ENCODE measurements at regions not wholly inside any gene's neighbourhood (a gene's known extent, or its start where the extent isn't known, plus 50 kb on each side); places are given as distances from the start of the nearest gene placed in this dataset.

DNA sequence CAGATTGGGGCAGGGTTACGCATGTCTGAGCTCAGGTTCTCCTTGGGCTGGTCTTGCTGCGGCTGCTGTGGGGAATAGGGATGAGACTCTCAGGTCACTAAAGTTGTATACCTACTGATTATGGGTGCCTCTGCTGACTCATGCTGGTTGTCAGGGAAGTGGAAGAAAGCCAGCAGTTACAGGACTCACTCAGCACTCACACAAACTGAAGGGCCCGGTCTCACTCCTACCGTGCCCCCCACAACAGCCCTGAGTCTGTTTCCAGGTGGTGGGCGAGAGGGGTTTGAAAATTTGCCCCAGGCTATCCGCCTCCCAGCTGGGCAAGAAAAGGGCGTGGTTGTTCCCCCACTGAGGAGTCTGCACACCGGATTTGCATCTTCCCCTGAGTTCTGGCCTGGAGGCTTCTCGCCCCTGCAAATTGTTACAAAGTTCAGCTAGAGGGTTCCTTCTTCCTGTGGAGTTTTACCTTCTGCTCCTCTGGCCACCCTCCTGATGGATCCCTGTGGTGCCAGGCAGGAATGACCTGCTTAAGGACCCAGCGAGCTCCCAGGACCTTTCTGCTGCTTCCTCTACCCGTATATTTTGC lies 659.2 kb downstream of the HDGFL1 start:
- no peak overlapping the region for H3K27ac ChIP-seq (ENCODE audit: low read length)
- intact Hi-C loops (cut with DNase I), result no loop called here
- ATAC-seq, result no peak
- H3K4me3 ChIP-seq (ENCODE audit: low read length), result no peak overlapping the region
- no peaks in the 10 kb centered on the region for H3K9me3 ChIP-seq (ENCODE audit: control insufficient read depth, low read length)
- H3K4me1 ChIP-seq (ENCODE audit: control insufficient read depth, insufficient read depth, low read length), result no peaks in the 10 kb centered on the region
- 90% methylated on average over 11 of the region's 11 CpGs for WGBS
- H3K27me3 ChIP-seq (ENCODE audit: control insufficient read depth, insufficient read depth), result no peaks in the 10 kb centered on the region
- no peak for DNase-seq

DNA sequence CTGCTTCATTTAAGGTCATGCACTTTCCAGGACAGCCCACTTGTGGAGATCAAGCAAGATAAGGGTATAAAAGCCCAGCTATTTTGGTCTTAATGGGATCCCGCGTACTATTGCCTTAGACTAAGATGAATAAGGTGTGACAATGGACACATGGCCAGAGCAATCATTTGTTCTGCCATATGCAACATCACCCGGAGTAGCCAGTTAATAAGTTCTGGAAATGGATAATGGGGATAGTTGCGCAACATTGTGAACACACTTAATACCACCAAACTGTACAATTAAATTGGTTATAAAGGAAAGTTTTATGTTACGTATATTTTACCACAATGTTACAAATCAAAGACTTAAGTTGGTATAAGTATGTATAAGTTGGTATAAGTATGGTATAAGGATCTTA lies 674.5 kb downstream of the HDGFL1 start:
- intact Hi-C loops (cut with DNase I), result no loop called here
- Histone ChIP-seq H3K27ac (ENCODE audit: low read length) (no peak overlapping the region), H3K4me3 (ENCODE audit: low read length) (no peak overlapping the region), H3K9me3 (ENCODE audit: control insufficient read depth, low read length) (no peaks in the 10 kb centered on the region), H3K27me3 (ENCODE audit: control insufficient read depth, insufficient read depth) (no peaks in the 10 kb centered on the region), H3K4me1 (ENCODE audit: control insufficient read depth, insufficient read depth, low read length) (no peaks in the 10 kb centered on the region)
- 69% methylated on average over 5 of the region's 5 CpGs for WGBS
- DNase-seq (no peak), ATAC-seq (no peak)

DNA sequence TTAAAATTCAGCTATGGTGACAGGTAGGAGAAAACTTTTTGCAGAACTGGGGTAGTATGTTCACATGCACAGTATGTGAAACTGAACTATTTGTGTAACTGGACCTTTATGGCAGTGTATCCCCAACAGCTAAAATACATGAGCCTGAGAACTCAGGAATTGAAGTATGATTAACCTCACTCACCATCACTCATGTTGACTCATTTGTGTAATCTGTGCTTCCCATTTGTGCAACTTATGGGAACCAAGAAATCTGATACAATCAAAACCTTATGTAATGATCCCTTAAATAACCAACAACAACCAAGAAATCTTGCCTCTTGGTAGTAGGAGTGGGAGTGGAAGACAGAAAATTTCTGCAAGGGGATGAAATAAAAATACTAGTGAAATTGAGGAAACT lies 674.9 kb downstream of the HDGFL1 start:
- Histone ChIP-seq H3K9me3 (ENCODE audit: control insufficient read depth, low read length) (no peaks in the 10 kb centered on the region), H3K27ac (ENCODE audit: low read length) (no peak overlapping the region), H3K27me3 (ENCODE audit: control insufficient read depth, insufficient read depth) (no peaks in the 10 kb centered on the region), H3K4me3 (ENCODE audit: low read length) (no peak overlapping the region), H3K4me1 (ENCODE audit: control insufficient read depth, insufficient read depth, low read length) (no peaks in the 10 kb centered on the region)
- ATAC-seq (no peak), DNase-seq (no peak)
- intact Hi-C loops (cut with DNase I), result no loop called here

DNA sequence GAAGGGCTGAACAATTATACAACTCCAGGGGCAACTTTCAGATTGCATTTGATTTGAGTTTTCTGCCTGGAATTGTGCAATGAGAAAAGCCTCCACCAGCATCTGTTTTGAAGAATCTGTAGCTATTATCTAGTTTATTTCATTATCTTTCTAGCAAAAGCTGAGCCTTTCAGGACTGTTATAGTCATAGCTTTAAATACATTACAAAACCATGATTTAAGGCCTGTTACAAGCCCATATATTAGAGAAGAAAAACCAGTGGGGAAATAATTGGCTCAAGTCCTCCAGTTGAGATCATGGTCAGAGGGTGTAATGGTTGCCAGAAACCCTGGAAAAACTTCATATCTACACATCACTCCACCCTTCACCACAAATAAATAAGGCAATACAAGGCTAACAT lies 676.2 kb downstream of the HDGFL1 start:
- Histone ChIP-seq H3K4me1 (ENCODE audit: control insufficient read depth, insufficient read depth, low read length) (no peaks in the 10 kb centered on the region), H3K27me3 (ENCODE audit: control insufficient read depth, insufficient read depth) (no peaks in the 10 kb centered on the region), H3K4me3 (ENCODE audit: low read length) (no peak overlapping the region), H3K9me3 (ENCODE audit: control insufficient read depth, low read length) (no peaks in the 10 kb centered on the region), H3K27ac (ENCODE audit: low read length) (no peak overlapping the region)
- DNase-seq, result no peak
- no peak for ATAC-seq
- intact Hi-C loops (cut with DNase I), result no loop called here

DNA sequence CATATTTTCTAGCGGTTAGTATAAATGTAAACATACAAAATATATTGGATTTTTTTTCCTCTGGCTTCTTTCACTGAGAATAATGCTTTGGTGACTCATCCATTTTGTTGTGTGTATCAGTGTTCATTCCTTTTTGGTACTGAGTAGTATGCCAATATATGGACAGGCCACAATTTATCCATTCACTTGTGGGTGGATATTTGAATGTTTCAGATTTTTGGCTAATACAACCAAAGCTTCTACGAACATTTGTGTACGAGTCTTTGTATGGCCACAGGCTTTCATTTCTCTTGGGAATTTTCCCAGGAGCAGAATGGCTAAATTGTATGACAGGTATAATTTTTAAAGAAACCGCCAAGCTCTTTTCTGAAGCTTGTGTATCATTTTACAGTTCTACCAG lies 677.5 kb downstream of the HDGFL1 start:
- ATAC-seq, result no peak
- H3K4me3 ChIP-seq (ENCODE audit: low read length), result no peak overlapping the region
- H3K27ac ChIP-seq (ENCODE audit: low read length), result no peak overlapping the region
- intact Hi-C loops (cut with DNase I), result no loop called here
- no peak for DNase-seq
- no peaks in the 10 kb centered on the region for H3K4me1 ChIP-seq (ENCODE audit: control insufficient read depth, insufficient read depth, low read length)
- no peaks in the 10 kb centered on the region for H3K27me3 ChIP-seq (ENCODE audit: control insufficient read depth, insufficient read depth)
- 91% methylated on average over 4 of the region's 4 CpGs for WGBS
- H3K9me3 ChIP-seq (ENCODE audit: control insufficient read depth, low read length), result no peaks in the 10 kb centered on the region

DNA sequence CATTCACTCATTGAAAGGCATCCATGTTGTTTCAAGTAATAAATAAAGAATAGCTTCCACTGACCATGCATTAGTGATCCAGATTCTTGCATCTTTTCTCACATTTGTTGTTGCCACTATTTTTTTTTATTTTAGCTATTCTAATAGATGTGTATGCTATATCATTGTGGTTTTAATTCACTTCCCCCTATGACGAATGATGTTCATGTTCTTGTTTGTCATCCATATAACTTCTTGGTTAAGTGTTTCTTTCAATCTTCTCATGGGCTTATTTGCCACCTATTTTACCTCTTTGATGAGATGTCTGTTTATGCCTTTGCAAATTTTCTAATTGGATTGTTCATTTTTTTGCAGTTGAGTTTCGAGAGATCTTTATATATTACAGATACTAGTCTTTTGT lies 681.2 kb downstream of the HDGFL1 start:
- H3K4me1 ChIP-seq (ENCODE audit: control insufficient read depth, insufficient read depth, low read length), result no peaks in the 10 kb centered on the region
- intact Hi-C loops (cut with DNase I), result no loop called here
- H3K9me3 ChIP-seq (ENCODE audit: control insufficient read depth, low read length), result no peaks in the 10 kb centered on the region
- H3K27me3 ChIP-seq (ENCODE audit: control insufficient read depth, insufficient read depth), result no peaks in the 10 kb centered on the region
- DNase-seq (no peak), ATAC-seq (no peak)
- WGBS, result 91% methylated on average over 2 of the region's 2 CpGs
- no peak overlapping the region for H3K4me3 ChIP-seq (ENCODE audit: low read length)
- H3K27ac ChIP-seq (ENCODE audit: low read length), result no peak overlapping the region

DNA sequence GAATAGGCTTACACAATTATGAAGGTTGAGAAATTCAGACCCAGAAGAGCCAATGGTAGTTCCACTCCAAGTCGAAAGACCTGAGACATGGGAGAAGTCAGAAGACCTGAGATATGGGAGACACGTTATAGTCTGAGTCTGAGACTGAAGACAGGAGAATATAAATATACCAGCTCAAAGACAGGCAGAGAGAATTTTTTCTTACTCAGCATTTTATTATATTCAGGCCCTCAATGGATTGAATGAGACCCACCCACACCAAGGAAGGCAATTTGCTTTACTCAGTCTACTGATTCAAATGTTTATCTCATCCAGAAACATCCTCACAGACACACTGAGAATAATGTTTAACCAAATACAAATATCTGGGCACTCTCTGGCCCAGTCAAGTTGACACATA lies 693.5 kb downstream of the HDGFL1 start:
- 97% methylated on average over 2 of the region's 2 CpGs for WGBS

DNA sequence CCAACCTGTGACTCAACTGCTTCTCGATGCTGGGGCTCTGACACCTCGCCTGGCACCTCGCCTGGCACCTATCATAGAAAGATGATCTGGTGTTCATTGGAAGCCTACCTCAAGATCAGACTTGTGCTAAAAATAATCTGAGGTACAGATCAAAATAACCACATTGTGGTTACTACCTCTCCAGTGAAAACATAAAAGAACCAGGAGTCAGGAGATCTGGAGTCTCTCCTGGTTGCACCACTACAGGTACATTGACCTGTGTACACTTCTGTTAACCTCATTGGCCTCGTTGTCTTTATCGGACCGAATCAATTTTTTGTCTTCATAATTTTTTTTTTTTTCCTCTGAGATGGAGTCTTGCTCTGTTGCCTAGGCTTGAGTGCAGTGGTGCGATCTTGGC lies 695.9 kb downstream of the HDGFL1 start:
- Histone ChIP-seq H3K4me3 (ENCODE audit: low read length) (no peak overlapping the region), H3K9me3 (ENCODE audit: control insufficient read depth, low read length) (no peaks in the 10 kb centered on the region), H3K4me1 (ENCODE audit: control insufficient read depth, insufficient read depth, low read length) (no peaks in the 10 kb centered on the region), H3K27ac (ENCODE audit: low read length) (no peak overlapping the region), H3K27me3 (ENCODE audit: control insufficient read depth, insufficient read depth) (no peaks in the 10 kb centered on the region)
- WGBS, result 95% methylated on average over 7 of the region's 7 CpGs
- DNase-seq (no peak), ATAC-seq (no peak)
- intact Hi-C loops (cut with DNase I), result no loop called here

More for the DNA sequence above, 693.5 kb downstream of the HDGFL1 start:
- Histone ChIP-seq H3K4me1 (ENCODE audit: control insufficient read depth, insufficient read depth, low read length) (no peaks in the 10 kb centered on the region), H3K9me3 (ENCODE audit: control insufficient read depth, low read length) (peaks cover 2% of the 10 kb centered on the region), H3K27me3 (ENCODE audit: control insufficient read depth, insufficient read depth) (no peaks in the 10 kb centered on the region), H3K27ac (ENCODE audit: low read length) (no peak overlapping the region), H3K4me3 (ENCODE audit: low read length) (no peak overlapping the region)
- ATAC-seq (no peak), DNase-seq (no peak)
- intact Hi-C loops (cut with DNase I), result no loop called here

DNA sequence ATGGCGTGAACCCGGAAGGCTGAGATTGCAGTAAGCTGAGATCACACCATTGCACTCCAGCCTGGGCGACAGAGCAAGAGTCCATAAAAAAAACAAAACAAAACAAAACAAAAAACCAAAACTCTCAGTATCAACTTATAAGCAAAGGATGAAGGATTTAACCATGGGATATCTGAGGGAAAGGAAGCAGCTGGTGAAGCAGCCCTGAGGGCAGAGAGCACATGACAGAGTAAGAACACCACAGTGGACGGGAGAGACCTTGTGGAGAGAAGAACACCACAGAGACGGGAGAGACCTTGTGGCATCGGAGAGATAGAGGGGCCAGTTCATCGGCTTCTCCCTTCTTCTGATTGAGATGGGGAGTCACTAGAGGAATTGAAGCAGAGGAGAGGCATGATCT lies 697.2 kb downstream of the HDGFL1 start:
- 92% methylated on average over 7 of the region's 7 CpGs for WGBS
- no peak for ATAC-seq
- H3K27me3 ChIP-seq (ENCODE audit: control insufficient read depth, insufficient read depth), result no peaks in the 10 kb centered on the region
- no peak for DNase-seq
- no peak overlapping the region for H3K4me3 ChIP-seq (ENCODE audit: low read length)
- intact Hi-C loops (cut with DNase I), result no loop called here
- no peak overlapping the region for H3K27ac ChIP-seq (ENCODE audit: low read length)
- H3K9me3 ChIP-seq (ENCODE audit: control insufficient read depth, low read length), result no peaks in the 10 kb centered on the region
- no peaks in the 10 kb centered on the region for H3K4me1 ChIP-seq (ENCODE audit: control insufficient read depth, insufficient read depth, low read length)

DNA sequence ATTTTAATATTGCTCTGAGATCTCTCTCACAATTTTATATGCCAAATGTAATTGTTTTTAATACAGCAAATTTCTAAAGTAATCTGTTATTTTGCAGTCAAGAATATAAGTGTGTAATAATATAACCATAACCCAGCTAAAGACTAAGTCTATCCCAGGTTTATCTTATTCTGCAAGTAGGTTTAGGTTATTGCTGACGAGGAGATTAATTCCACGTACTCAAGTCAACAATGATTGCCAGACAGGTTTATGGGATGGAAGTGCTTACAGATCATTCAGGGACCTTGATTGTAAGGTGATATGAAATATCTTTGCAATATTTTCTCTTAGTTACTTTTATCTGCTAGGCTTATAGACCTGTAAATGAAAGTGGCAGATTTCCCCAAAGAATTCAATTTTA lies 698.3 kb downstream of the HDGFL1 start:
- 92% methylated on average over 2 of the region's 2 CpGs for whole genome bisulfite sequencing
- no peaks in the 10 kb centered on the region for H3K4me1 ChIP-seq (ENCODE audit: control insufficient read depth, insufficient read depth, low read length)
- no peaks in the 10 kb centered on the region for H3K27me3 ChIP-seq (ENCODE audit: control insufficient read depth, insufficient read depth)
- ATAC-seq (no peak), DNase-seq (no peak)
- H3K4me3 ChIP-seq (ENCODE audit: low read length), result no peak overlapping the region
- H3K27ac ChIP-seq (ENCODE audit: low read length), result no peak overlapping the region
- H3K9me3 ChIP-seq (ENCODE audit: control insufficient read depth, low read length), result no peaks in the 10 kb centered on the region
- intact Hi-C loops (cut with DNase I), result no loop called here

DNA sequence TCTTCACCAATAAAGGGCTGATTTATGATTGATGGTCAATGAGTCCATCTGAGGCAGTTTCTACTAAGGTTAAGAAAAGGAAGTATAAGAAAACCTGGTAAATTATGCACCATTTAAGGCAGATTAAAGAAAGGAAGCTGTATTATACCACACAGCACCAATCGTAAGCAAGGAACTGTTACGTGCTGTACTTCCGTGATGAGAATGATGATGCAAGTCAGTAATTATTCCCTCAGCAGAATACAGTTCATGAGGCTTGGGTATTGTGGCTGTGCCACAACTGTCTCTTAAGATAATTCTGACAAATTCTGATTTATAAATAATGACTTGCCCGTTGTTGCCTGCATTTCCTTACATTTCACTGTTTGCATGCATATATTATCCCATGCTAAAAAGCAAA lies 699.0 kb downstream of the HDGFL1 start:
- intact Hi-C loops (cut with DNase I), result no loop called here
- Histone ChIP-seq H3K27ac (ENCODE audit: low read length) (no peak overlapping the region), H3K4me1 (ENCODE audit: control insufficient read depth, insufficient read depth, low read length) (no peaks in the 10 kb centered on the region), H3K9me3 (ENCODE audit: control insufficient read depth, low read length) (no peaks in the 10 kb centered on the region), H3K4me3 (ENCODE audit: low read length) (no peak overlapping the region), H3K27me3 (ENCODE audit: control insufficient read depth, insufficient read depth) (no peaks in the 10 kb centered on the region)
- no peak for ATAC-seq
- DNase-seq, result no peak
- whole genome bisulfite sequencing, result 89% methylated on average over 4 of the region's 4 CpGs

DNA sequence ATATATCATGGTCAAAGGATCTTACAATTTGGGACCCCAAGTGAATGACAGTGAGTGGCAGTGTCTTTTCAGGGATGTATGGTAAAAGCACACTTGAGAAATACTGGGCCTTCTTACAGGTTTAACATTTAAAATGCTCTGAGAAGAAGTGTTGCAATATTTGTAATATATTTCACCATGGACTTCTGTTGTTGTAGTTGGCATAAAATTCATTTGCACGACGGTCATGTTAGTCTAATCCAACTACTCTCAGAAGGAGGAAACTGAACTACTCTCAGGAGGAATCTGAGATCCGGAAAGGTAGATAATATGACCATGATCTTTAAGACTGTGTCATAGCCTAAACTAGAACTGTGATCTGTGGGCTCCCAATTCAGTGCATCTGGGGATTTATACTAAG lies 700.1 kb downstream of the HDGFL1 start:
- H3K9me3 ChIP-seq (ENCODE audit: control insufficient read depth, low read length), result no peaks in the 10 kb centered on the region
- no peak overlapping the region for H3K4me3 ChIP-seq (ENCODE audit: low read length)
- no peaks in the 10 kb centered on the region for H3K4me1 ChIP-seq (ENCODE audit: control insufficient read depth, insufficient read depth, low read length)
- no peaks in the 10 kb centered on the region for H3K27me3 ChIP-seq (ENCODE audit: control insufficient read depth, insufficient read depth)
- DNase-seq (no peak), ATAC-seq (no peak)
- intact Hi-C loops (cut with DNase I), result no loop called here
- no peak overlapping the region for H3K27ac ChIP-seq (ENCODE audit: low read length)
- WGBS, result 67% methylated on average over 3 of the region's 3 CpGs

Measured in right cardiac atrium (tissue), 5 donors.